ENCODE measurements at regions not wholly inside any gene's neighbourhood (a gene's known extent, or its start where the extent isn't known, plus 50 kb on each side); places are given as distances from the start of the nearest gene placed in this dataset.

DNA sequence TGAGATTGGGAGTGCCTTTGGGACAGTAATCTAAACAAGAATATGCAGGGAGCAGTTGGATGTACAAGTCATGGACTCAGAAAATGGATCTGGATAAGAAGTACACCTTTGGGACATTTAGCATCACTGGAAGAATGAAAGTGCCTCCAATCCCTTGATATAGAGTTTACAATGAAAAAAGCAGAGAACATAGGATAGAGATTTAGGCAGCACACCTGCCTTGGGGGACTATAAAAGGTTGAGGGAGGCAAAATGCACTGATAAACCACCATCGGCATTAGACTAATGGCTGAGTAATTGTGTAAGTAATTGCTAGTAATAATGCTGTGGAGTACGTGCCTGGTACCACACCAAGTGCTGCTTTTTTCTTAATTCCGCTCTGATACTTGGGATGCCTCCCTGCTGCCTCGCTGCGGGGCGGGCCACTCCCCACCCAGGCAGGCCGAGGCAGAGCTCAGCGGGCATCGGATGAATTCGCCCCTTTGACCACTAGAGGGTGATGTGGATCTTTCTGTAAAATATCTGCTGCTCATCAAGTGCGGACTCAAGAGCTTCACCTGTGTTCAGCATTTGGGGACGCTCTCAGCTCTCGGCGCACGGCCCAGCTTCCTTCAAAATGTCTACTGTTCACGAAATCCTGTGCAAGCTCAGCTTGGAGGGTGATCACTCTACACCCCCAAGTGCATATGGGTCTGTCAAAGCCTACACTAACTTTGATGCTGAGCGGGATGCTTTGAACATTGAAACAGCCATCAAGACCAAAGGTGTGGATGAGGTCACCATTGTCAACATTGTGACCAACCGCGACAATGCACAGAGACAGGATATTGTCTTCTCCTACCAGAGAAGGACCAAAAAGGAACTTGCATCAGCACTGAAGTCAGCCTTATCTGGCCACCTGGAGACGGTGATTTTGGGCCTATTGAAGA, 99.9 kb downstream of the ANKRD18B start:
- TF ChIP-seq, protein P1, sequence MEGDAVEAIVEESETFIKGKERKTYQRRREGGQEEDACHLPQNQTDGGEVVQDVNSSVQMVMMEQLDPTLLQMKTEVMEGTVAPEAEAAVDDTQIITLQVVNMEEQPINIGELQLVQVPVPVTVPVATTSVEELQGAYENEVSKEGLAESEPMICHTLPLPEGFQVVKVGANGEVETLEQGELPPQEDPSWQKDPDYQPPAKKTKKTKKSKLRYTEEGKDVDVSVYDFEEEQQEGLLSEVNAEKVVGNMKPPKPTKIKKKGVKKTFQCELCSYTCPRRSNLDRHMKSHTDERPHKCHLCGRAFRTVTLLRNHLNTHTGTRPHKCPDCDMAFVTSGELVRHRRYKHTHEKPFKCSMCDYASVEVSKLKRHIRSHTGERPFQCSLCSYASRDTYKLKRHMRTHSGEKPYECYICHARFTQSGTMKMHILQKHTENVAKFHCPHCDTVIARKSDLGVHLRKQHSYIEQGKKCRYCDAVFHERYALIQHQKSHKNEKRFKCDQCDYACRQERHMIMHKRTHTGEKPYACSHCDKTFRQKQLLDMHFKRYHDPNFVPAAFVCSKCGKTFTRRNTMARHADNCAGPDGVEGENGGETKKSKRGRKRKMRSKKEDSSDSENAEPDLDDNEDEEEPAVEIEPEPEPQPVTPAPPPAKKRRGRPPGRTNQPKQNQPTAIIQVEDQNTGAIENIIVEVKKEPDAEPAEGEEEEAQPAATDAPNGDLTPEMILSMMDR (IDR thresholded peaks at IDR 0.05): peak; percentile 81 to 91 (median 88)
- TF ChIP-seq POLR2AphosphoS5 (IDR thresholded peaks at IDR 0.05) (no peak), EP300 (IDR thresholded peaks at IDR 0.05) (no peak)

Data from upper lobe of left lung (tissue), 4 donors.